Retina (tissue), 1 donor: ENCODE measurements at regions not wholly inside any gene's neighbourhood (a gene's known extent, or its start where the extent isn't known, plus 50 kb on each side); places are given as distances from the start of the nearest gene placed in this dataset.
"Not testable (repeated sequence)": the region's sequence is repeated elsewhere in the genome, so short reads cannot be mapped to it uniquely, and the experiment has no call there.

ENCODE experiments used
- DNase-seq: peaks from one replicate; pipeline ENCODE4 v3.0.0-alpha.2; 2016

DNA sequence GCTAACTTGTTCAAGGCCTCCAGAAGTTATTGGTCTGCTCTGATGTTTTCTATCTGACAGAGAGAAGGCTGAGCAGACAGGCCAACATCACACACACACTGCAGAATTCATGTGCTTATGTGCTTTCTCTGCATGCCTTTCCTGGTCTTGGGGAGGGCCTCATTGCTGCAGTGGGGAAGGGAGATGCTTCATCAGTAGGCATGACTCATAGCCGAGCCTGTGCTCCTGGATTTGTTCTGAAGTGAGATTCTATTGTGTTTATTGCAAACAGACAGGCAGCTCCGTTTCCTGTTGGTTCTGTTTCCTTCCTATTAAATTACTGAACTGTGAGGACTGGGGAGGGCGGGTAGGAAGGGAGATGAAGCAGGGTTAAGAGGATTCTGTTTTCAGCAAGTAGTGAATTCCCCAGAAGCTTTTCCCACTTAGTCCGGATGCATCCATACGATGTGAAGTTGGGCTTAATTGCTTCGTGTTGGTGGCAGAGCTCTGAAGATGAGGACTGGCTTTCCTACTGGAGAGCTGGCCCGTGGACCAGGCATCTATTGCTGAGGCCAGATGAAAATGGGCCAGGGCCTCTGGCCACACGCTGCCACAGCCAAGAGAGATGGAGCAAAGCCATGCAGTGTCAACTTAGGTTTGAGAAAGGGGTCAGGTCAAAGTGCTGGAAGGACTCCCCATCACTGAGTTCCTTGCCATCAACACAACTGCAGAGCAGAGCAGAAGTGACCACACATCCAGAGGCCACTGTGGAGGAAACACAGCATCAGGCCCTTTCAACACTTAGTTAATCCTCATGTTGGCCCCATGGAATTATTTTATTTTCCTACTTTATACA is 179.3 kb downstream of the UTP18 start:
- DNase-seq = no peak

DNA sequence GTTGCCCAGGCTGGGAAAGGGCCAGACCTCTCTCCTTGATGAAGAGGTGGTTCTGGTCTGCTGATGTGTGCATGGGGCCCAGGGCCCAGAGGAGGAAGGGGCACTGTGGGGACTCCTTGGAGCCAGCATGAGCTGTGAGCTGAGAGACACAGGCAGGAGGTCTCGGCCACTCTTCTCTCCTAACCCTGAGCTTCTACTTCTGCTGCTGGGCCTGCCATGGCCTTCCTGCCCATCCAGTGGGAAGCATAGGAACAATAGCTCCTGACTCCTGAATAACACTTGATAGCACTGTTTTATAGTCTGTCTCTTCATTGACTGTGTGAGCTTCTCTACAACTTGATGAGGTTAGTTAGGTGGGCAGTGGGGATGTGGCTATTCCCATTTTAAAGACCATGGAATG is 181.1 kb downstream of the UTP18 start:
- no peak for DNase-seq

DNA sequence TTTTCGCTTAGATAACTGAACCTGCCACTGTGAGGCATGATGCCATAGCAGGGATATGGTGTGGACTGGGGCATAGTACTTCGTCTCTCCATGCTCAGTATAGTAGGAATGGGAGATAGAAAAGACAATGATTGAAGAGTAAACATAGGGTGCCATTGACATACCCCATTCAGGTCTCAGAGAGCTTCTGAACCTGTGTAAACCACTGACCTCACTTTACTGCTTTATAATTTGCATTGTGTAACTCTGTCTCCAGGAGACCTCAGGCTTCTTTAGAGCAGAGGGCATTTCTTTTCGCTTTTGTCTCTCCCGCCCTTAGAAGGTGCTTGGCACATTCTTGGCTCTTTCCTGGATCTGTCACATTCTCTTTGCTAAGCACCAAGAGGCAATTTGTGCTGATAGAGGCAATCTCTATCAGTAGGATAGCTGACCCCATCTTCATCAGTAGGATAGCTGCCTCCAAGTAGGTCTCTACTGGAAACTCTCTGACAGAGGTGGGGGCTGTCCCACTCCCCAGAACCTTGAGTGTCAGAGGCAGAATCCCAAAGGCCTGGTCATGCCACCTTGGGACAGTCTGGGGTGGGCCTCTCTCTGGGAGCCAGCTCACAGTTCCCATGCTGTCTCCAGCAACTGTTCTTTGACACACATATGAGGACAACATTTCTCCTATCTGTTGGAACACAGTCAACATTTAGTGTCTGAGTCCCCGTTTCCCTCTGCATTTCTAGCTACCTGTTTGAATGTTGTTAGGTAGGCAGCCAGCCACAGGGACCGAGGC is 181.9 kb downstream of the UTP18 start:
- no peak for DNase-seq

DNA sequence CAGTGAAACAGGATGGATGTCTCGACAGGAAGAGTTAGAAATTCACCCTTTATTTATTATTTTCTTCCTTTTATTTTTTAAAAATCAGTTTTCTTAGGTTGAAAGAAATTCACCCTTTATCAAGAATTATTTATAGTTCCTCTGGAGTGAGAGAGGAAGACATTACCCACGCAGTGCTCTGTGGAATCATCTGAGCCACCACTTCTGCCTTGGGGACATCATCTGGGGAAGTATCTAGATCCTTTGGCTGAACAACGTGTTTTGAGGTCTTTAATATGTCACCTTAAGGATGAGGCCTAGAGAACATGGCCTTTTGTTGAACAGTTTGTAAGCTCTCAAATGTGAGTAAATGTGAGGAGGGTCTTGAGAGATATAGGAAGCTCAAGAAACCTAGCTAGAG is 183.3 kb downstream of the UTP18 start:
- no peak for DNase-seq

DNA sequence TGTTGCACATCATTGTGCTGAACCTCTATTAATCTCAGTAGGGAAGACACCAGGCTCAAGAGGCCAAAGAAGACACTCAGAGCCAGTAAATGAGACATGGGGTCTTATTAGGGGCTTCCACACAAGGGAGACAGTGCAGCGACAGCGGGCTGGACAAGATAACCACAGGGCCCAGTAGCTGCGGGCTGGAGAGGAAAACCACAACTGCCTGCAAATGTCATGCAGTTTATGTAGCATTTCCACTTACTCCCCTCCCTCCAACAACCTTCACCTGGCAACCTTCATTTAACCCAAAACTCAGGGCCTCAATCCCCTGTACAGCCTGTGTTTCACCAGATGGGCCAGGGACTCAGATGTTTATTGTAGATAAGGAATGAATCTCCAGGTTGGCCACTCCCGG is 185.6 kb downstream of the UTP18 start:
- DNase-seq = no peak

DNA sequence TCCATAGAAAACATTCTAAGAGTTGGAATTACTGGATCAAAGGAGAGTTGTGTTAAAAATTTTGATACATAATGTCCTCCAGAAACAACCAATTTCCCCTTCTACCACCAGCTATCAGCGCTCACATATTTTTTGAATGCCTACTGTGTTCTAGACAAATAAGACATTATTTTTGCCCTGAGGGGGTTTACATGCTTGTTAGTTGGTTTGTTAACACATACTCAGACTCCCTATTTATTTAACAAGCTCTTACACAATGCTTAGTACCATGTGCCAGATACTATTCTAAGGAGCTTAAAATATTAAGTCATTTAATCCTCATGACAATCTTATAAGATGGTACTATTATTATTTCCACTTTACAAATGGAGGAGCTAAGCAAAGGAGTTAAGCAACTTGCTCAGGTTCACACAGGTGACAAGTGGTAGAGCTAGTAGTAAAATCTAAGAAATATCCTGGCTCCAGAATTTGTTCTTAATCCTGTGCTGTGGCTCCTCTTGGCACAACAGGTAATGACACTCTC is 194.2 kb downstream of the UTP18 start:
- DNase-seq = no peak

DNA sequence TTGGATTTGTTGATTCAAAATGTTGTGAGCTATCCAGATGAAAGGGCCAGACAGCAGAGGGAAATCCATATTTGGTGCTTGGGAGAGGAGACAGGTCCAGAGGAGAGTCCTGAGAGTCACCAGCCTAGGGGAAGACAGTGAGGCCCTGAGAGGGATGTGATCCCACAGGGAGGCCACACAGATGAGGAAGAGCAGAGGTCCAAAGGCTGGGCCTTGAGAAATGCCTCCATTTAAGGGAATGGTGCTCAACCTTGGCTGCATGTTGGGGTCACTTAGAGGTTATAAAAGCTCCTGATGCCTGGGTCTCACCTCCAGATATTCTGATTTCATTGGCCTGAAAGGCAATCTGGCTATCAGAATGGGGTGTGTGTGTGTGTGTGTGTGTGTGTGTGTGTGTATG is 194.9 kb downstream of the UTP18 start:
- DNase-seq = no peak

DNA sequence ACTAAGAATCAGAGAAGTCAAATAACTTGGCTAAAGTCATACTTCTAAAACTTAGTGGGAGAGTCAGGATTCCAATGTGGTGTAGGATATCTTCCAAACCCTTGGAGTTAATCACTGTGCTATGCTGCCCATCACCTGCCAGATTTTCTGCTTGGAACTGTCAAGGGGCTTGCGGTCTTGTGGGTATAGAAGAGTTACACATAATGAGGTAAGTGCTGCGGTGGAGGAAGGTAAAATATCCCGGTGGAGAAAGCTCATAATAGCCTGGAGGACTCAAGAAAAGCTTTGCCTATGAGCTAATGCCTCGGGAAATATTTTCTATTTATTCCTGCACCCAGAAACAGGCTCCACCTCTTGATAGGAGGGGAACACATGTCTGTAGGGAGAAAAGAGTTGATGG is 195.6 kb downstream of the UTP18 start:
- no peak for DNase-seq

DNA sequence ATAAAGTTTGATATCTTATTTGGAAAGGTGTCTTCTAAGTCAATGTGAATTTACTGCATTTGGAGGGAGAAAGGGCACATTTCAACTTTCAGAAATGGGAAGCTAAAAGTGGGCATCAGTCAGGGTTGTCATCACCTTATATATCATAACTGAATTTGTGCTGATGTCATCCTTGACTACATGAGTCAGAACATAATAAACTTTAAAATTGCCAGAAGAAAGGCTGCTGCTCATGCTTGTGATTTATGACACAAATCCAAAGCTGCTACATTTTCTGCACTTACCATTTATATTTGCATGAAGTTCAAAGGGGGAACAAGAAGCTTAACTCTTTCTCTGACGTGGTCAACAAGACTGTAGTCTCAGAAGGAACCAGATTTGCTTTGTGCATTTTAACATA is 196.6 kb downstream of the UTP18 start:
- DNase-seq = no peak

DNA sequence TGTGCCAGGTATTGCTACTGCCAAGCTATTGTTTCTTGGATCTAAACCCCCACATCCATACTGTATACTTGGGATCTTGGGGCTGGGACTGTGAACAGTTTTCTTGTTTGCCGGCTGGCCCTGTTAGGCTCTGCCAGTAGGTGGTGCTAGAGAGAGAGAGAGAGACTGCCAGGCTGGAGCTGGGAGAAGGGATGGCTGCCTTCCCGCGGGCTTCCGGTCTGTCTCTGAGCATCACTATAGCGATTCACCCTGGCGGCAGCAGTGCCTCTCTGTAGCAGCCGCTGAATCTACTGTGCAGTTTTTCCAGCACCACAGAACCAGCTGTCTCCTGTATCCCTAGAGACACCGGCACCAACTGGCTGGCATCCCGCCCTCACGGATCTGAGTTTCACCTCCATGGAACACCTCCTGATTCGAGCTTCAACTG is 201.2 kb downstream of the UTP18 start:
- DNase-seq = peak; percentile 25

DNA sequence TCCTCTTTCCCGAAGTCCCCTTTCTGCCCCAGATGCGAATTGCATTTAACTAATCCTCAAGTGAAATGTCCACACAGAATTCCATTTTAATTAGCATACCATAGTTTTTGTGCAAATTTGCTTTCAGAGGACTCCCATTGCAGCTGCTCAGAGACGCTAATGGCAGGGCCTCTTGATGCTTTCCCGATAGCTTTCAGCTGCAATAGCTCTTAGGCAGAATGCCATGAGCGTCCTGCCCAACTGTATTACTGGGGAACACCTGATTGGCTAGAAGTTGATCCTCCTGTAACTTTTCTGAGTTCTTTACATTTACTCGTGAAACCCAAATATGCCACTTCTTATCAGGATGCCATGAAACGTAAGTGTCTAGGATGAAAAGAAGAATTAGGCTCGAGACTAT is 203.0 kb downstream of the UTP18 start:
- no peak for DNase-seq

DNA sequence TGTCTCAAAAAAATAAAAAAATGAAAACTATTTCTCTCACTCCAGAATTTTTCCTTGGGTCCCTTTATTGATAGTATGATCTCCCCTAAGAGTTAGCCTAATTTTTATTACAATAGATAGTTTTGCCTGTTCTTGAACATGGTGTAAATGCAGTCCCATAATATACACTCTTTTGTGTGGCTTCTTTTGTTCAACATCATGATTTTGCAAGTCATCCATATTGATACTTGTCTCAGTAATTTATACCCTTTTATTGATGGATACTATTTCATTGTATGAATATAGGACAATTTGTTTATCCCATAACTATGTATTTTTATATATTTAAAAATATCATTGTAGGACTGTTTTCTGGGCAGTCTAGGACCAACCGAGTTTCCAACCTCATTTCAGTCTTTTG is 207.0 kb downstream of the UTP18 start:
- no peak for DNase-seq

DNA sequence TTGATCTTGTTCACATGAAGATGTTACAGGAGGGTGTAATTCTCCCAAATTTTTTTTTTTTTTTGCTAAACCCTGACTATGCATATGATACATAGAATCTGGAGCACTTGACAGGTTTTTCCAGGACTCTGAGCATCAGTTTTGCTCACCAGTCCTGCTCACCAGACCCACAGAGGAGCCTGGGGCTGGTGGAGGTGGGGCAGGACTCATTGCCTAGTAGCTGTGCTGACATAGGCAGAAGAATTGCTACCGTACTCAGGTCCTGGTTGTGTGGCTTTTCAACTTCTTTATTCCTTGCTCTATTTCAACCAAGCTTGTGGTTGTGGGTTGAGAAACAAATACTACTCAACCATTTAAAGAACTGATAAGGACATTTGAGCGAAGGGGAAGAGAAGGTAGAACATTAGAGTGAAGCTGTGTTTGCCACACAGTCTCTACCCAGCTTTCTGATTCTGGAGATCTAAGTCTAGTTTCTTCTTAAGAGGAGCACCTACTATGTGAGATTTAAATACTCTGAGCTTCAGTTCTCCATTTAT is 212.4 kb downstream of the UTP18 start:
- no peak for DNase-seq

DNA sequence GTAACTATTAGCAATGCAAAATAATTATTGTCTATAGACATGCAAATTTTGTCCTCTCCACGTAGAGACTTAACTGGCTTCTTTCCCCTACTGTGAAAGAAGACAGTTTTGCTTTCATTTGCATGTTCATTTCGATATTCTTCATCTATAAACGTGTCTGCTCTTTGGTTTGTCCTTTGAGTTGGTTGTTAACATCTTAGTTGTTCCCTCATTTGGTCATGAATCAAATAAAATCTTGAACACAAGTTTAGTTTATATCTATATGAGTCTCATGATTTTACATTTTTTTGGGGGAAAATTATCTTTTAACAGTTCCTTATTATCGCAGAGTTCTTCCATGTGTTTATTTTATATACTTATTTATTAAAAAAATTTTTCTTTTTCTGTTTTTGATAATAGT is 214.4 kb downstream of the UTP18 start:
- DNase-seq = no peak

DNA sequence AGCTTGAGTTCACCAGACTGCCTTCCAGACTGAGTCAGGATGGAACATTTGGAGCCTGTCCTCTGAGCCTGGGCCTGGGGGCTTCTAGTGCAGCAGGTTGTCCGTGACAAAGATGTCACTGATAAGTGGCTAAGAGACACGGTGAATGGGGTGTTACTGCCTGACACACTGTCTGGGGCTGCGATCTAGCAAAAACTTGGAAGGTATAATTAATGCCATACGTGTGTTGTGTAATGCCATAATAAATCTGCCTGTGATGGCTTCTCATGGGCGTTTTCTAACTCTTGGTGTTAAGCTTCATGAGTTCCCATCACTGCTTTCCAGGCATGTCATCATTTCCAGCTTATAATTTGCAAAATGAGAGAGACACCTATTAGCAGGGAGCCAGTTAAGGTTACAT is 215.4 kb downstream of the UTP18 start:
- DNase-seq = no peak

DNA sequence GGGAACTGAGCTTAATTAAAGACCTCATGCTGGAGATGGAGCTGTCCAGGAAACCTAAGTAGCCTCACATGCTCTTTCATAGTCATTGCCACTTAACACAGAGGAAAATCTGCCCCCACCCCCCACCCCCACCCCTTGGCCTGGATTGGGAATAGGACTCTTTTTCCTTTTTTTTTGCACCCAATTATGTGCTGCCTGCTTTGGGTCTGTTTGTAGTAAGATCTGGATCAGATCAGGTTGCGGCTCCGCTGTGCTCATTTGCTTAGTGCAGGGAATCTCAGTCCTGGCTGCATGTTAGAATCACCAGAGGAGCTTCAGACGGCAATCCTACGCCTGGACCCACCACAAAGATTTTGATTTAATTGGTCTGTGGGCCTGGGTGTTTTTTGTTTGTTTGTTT is 219.0 kb downstream of the UTP18 start:
- no peak for DNase-seq

DNA sequence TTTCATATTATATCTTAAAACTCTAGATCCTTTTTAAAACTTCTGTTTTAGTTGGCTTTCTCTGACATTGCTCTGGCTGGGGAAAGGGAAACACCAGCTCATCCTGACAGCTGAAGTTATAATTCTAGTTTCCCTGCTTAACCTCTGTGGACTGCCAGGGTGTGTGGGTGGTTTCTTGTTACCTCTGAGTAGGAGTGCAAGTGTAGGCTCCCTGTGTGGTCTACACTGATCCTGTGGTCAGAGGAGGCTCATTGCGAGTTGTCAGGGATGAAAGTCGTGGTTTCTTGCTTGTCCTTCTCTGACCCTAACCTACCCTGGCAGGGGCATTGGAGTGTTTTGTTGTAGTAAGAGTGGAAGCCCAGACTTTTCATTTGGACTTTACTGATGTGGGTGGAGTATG is 221.0 kb downstream of the UTP18 start:
- no peak for DNase-seq

DNA sequence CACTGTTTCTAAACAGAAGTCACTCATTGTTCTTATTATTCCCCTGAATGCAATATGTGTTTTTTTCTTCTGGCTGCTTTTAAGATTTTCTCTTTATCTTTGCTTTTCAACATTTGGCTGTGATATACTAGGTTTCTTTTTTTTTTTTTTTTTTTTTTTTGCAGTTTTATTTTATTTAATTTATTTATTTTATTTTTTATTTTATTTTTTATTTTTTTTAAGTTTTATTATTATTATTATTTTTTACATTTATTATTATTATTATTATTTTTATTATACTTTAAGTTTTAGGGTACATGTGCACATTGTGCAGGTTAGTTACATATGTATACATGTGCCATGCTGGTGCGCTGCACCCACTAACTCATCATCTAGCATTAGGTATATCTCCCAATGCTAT is 221.9 kb downstream of the UTP18 start:
- DNase-seq = not testable (repeated sequence)

DNA sequence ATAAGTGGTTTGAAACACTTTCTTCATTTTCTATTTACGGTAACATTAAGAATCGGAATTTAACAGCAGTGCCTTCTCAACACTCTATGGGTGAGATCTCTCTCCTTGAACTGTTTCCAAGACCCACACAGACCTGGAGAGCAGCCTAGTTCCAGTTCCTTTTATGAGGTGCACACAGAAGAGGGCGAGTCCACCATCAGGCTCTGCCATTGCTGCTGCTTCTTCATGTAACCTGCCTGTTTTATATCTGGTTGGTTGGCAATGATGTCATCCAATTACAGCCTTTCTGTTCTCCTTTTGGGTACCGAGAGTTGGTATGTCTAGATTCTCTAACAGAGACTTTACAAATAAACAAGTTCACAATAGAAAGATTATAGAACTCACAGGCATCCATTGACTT is 225.7 kb downstream of the UTP18 start:
- DNase-seq = no peak

DNA sequence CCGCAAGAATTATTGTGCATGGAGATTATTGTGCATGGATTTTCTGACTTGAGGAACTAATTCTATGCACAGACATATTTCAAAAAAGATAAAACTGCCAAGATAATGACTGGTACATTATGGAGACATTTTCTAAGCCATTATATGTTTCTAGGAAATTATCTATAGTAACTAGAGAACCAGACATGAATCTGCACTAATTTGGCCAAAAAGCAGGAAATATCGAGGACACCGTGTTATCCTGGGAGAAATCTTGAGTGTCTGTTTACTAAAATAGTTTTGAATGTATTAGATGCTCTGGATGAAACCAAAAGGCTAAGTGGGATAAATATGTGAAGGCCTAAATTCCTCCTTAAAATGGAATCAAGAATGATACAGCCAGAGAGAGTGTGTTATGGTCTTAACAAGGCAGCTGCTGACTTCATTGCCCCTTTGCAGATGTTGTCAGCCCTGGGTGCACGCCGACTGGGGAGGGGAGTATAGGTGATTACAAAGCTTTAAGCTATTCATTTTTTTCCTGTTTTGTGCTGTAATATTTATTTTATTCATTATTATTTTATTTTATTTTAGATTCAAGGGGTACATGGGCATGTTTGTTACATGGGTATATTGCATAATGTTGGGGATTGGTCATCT is 226.7 kb downstream of the UTP18 start:
- DNase-seq = no peak

DNA sequence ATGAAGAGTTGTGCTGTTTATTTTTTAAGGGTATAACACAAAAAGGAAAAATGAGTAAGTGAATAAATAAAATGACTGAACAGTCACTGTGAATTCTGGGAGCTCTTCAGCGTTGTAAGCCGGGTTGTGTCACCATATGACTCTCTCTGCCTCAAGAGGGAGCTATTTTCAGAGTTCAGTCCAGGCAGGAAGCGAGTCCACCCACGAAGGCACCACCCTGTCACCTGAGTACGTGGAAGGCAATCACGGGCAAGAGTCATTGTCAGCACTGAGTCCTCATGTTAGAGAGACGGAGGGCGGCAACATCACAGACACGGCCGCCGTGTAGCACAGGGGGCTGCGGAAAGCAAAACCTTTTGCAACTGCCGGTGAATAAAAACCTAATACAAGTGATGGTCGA is 227.6 kb downstream of the UTP18 start:
- DNase-seq = no peak

DNA sequence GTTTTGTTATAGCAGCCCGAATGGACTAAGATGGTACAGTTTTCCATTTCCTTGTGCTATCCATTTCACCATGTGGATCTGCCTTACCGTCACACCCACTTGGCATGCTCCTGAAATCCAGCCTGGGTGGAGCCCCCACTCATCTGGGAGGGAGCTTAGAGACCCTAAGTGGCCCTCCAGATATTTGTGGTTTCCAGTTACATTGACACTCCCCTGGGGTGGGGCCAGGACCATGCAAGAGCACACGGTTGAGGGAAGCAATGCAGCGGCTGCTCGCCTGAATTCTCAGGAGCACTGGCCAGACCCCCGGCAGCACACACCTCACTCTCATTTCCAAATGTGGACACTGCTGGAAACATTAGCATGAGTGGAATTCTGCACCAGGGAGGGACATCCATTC is 231.1 kb downstream of the UTP18 start:
- no peak for DNase-seq

DNA sequence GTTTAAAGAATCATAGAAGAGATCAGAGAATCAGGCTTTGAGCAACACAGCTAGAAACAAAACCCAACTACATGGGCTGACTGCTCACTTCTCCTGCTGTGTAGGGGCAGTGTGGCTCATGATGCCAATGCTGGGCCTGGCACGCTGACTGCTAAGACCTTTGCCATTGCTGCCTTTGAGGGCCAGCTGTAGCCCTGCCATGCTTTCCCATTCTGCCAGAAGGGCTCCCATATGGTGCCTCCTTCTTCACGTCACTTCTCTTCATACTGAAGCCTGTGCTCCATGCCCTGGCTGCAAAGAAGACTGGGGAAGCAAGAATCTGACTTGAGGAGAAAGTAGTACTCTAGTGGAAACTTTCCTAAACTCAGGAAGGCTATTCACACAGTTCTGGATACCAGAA is 232.9 kb downstream of the UTP18 start:
- DNase-seq = no peak
